ENCODE measurements at regions not wholly inside any gene's neighbourhood (a gene's known extent, or its start where the extent isn't known, plus 50 kb on each side); places are given as distances from the start of the nearest gene placed in this dataset.

DNA sequence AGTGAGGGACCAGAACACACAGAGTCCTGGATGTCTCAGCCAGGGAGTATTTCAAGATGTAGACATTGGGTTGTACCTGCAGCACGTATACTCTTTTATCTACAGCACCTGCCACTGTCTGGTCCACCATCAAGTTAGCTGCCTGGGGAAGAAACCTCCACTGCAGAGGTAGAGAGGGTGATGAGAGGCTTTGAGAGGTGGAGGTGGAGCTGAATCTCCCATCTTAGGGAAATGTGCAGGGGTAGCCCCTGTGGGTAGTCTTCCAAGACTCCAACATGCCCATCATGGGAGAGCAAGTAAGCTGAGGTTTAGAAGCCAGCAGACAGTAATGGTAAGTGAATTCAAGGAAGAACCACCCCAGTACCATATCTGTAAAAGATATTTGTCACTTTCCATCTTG, 93.3 kb upstream of the CELF4 start:
- TF ChIP-seq EZH2 (IDR thresholded peaks at IDR 0.05; ENCODE audit: borderline replicate concordance, low read length): no peak
- TF ChIP-seq, protein P1, sequence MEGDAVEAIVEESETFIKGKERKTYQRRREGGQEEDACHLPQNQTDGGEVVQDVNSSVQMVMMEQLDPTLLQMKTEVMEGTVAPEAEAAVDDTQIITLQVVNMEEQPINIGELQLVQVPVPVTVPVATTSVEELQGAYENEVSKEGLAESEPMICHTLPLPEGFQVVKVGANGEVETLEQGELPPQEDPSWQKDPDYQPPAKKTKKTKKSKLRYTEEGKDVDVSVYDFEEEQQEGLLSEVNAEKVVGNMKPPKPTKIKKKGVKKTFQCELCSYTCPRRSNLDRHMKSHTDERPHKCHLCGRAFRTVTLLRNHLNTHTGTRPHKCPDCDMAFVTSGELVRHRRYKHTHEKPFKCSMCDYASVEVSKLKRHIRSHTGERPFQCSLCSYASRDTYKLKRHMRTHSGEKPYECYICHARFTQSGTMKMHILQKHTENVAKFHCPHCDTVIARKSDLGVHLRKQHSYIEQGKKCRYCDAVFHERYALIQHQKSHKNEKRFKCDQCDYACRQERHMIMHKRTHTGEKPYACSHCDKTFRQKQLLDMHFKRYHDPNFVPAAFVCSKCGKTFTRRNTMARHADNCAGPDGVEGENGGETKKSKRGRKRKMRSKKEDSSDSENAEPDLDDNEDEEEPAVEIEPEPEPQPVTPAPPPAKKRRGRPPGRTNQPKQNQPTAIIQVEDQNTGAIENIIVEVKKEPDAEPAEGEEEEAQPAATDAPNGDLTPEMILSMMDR (conservative IDR thresholded peaks at IDR 0.05 in 1 of 2, IDR thresholded peaks at IDR 0.05 in 1 of 2; ENCODE audit: extremely low read depth in 1 of 2, insufficient read depth in 1 of 2, low read depth in 1 of 2, low read length in 2 of 2): no peak
